Kidney (tissue), 13 donors: ENCODE measurements at regions not wholly inside any gene's neighbourhood (a gene's known extent, or its start where the extent isn't known, plus 50 kb on each side); places are given as distances from the start of the nearest gene placed in this dataset.

ENCODE experiments used
- DNase-seq, 5 donors: peaks; one replicate each; pipeline ENCODE4 v3.0.0-alpha.2; 2013 to 2020
- FAIRE-seq: peaks from 2 replicates; lab custom pipeline; 2012; peaks lifted over from hg19 to GRCh38; lab: Jason Lieb, UNC
- H3K27ac ChIP-seq, 2 donors: one replicate each; pipeline ENCODE4 v1.7.0; 2013; ENCODE audit warnings: low read depth in 2 of 2, low read length in 2 of 2, inconsistent platforms in 1 of 2
- H3K27me3 ChIP-seq: one replicate; pipeline ENCODE4 v1.7.1; 2013; ENCODE audit warnings: low read length, inconsistent platforms; ENCODE audit not compliant: control insufficient read depth, insufficient read depth
- H3K36me3 ChIP-seq, 3 donors: one replicate each; pipeline versions ENCODE4 v1.7.0 to v1.7.1; 2013; ENCODE audit warnings: low read length in 3 of 3, control low read depth in 1 of 3, inconsistent platforms in 1 of 3; ENCODE audit not compliant: insufficient read depth in 3 of 3, control insufficient read depth in 2 of 3
- H3K4me1 ChIP-seq, 3 donors: one replicate each; pipeline versions ENCODE4 v1.7.0 to v1.7.1; 2013; ENCODE audit warnings: low read length in 3 of 3, inconsistent platforms in 1 of 3, low read depth in 1 of 3; ENCODE audit not compliant: control insufficient read depth in 2 of 3, insufficient read depth in 2 of 3
- H3K4me3 ChIP-seq, 3 donors: one replicate each; pipeline versions ENCODE4 v1.7.0 to v1.8.1; 2013; ENCODE audit warnings: low read length in 3 of 3, control low read depth in 1 of 3, inconsistent platforms in 1 of 3
- H3K9ac ChIP-seq, 3 donors: one replicate each; pipeline versions ENCODE4 v1.7.0 to v1.7.1; 2013; ENCODE audit warnings: low read length in 3 of 3, control low read depth in 1 of 3, inconsistent platforms in 1 of 3
- H3K9me3 ChIP-seq, 3 donors: one replicate each; pipeline versions ENCODE4 v1.7.0 to v1.7.1; 2013; ENCODE audit warnings: low read length in 3 of 3, control low read depth in 1 of 3, inconsistent platforms in 1 of 3; ENCODE audit not compliant: control insufficient read depth in 2 of 3, insufficient read depth in 1 of 3
- intact Hi-C: fragments of 100-400 bp; cut with DNase I; formaldehyde crosslinking; loops from one replicate; pipeline ENCODE4 v1.11.1; 2022
- TF ChIP-seq, protein P1 (sequence below): IDR thresholded peaks from 3 replicates; pipeline ENCODE4 v1.5.1; 2012; ENCODE audit warnings: mild to moderate bottlenecking, moderate library complexity, borderline replicate concordance; ENCODE audit not compliant: insufficient read depth; ENCODE audit errors: extremely low read depth
- donor health status: control.
- donor health status: control.
- donor health status: control.
- donor health status: control.
- donor health status: control.
- donor health status: DM: yes; HTN: yes; CAD: no.
- donor health status: Normal renal cell carcinoma (clear cell type).

DNA sequence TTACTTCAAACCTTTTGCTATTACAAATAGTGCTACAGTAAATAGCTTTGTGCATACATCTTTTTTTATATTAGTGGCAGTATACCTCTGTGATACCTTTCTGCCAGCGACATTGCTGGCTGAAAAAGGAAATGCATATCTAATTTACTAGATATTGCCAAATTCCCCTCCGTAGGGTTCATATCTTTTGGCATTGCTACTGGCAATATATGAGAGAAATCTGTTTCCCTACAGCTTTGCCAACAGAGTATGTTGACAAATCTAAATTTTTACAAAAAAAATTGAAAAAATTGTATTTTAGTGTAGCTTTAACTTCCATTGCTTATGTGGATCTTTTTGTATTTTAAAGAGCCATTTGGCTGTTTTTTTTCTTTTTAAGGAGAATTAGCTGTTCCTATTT lies 426.7 kb downstream of the TRIB2 start:
- no peaks in the 10 kb centered on the region for H3K27me3 ChIP-seq
- H3K36me3 ChIP-seq, result no peaks in the 10 kb centered on the region
- H3K4me1 ChIP-seq, result no peaks in the 10 kb centered on the region
- intact Hi-C loops, result no loop called here
- H3K9me3 ChIP-seq, result no peaks in the 10 kb centered on the region
- no peak for FAIRE-seq
- DNase-seq, result no peak
- no peak overlapping the region for H3K4me3 ChIP-seq
- TF ChIP-seq, protein P1, sequence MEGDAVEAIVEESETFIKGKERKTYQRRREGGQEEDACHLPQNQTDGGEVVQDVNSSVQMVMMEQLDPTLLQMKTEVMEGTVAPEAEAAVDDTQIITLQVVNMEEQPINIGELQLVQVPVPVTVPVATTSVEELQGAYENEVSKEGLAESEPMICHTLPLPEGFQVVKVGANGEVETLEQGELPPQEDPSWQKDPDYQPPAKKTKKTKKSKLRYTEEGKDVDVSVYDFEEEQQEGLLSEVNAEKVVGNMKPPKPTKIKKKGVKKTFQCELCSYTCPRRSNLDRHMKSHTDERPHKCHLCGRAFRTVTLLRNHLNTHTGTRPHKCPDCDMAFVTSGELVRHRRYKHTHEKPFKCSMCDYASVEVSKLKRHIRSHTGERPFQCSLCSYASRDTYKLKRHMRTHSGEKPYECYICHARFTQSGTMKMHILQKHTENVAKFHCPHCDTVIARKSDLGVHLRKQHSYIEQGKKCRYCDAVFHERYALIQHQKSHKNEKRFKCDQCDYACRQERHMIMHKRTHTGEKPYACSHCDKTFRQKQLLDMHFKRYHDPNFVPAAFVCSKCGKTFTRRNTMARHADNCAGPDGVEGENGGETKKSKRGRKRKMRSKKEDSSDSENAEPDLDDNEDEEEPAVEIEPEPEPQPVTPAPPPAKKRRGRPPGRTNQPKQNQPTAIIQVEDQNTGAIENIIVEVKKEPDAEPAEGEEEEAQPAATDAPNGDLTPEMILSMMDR, result no peak
- no peak overlapping the region for H3K9ac ChIP-seq
- H3K27ac ChIP-seq, result no peak overlapping the region

DNA sequence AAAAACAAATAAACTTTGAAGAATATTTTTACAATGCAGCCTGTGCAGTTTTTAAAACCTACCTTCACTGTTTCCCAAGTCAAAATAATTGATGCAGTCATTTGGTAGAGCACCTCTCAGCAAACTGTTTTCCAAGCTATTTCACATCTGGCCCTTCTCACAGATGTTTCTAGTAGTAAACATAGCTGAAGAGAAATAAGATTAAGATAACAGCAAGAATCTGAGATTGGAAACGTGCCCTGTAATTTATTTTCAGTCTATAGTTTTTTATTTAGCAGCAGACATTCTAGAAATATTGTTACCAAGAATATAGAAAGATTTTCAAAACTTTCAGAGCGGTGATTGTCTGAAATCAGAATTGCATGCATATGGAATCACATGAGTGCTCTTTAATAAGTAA lies 440.2 kb downstream of the TRIB2 start:
- Histone ChIP-seq H3K9ac (no peak overlapping the region), H3K9me3 (no peaks in the 10 kb centered on the region), H3K27ac (no peak overlapping the region), H3K27me3 (no peaks in the 10 kb centered on the region), H3K36me3 (no peaks in the 10 kb centered on the region), H3K4me3 (no peak overlapping the region), H3K4me1 (no peaks in the 10 kb centered on the region)
- FAIRE-seq, result no peak
- intact Hi-C loops, result no loop called here
- TF ChIP-seq, protein P1, result no peak
- DNase-seq, result no peak

DNA sequence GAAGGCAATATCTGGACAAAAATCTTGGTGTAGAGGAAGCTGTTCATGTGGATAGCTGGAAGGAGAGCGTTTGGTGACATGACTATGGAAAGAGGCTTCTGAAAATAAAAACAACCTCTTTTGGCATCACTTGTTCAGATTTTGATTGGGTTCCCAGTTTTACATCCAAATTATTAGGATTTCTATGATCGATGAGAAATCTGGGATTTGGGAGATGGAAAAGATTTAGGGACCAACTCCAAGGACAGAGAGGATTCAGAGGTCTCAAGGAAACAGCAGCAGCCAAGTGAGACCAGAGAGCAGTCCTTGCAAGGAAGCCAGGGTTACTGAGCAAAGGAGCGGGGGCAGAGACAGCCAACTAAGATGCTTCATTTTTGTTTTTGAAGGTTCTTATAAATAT lies 441.7 kb downstream of the TRIB2 start:
- intact Hi-C loops, result no loop called here
- TF ChIP-seq, protein P1, result no peak

DNA sequence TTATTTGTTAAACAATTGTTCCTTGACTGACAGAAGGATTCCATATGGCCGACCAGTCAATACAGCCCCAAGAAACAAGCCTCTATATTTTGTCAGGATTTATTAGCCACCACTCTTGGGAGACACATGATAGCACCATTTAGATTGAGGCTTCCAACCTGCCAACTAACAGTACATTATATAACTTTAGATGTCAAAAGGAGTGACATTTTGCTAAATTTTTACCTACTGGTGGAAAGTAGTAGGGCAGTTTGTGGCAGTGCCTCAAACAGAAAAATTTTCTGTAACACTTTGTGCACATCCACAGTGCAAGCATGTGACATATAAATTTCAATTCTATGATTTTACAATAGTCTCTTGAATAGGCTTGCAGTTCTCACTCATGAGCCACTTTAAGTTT lies 464.0 kb downstream of the TRIB2 start:
- Histone ChIP-seq H3K27me3 (no peaks in the 10 kb centered on the region), H3K9me3 (no peaks in the 10 kb centered on the region), H3K27ac (no peak overlapping the region), H3K9ac (no peak overlapping the region), H3K36me3 (no peaks in the 10 kb centered on the region), H3K4me3 (no peak overlapping the region), H3K4me1 (no peaks in the 10 kb centered on the region)
- FAIRE-seq, result no peak
- DNase-seq, result no peak
- intact Hi-C loops, result no loop called here
- TF ChIP-seq, protein P1, result no peak

More for the DNA sequence above, 441.7 kb downstream of the TRIB2 start:
- DNase-seq (no peak), FAIRE-seq (no peak)
- Histone ChIP-seq H3K36me3 (no peaks in the 10 kb centered on the region), H3K27me3 (no peaks in the 10 kb centered on the region), H3K9ac (no peak overlapping the region), H3K4me1 (no peaks in the 10 kb centered on the region), H3K9me3 (no peaks in the 10 kb centered on the region), H3K4me3 (no peak overlapping the region), H3K27ac (no peak overlapping the region)
